Caki2 (cell line): ENCODE measurements at regions not wholly inside any gene's neighbourhood (a gene's known extent, or its start where the extent isn't known, plus 50 kb on each side); places are given as distances from the start of the nearest gene placed in this dataset.

Experiments used
- DNase-seq: peaks from one replicate; pipeline ENCODE4 v3.0.0-alpha.2; 2015; ENCODE audit warnings: low read depth
- in situ Hi-C: cut with HindIII; loops from 2 replicates; pipeline ENCODE4 v1.10.0; 2016; ENCODE audit warnings: low sequenced_read_pairs, low pct_unique_long_range_greater_than_20kb, mixed read lengths

DNA sequence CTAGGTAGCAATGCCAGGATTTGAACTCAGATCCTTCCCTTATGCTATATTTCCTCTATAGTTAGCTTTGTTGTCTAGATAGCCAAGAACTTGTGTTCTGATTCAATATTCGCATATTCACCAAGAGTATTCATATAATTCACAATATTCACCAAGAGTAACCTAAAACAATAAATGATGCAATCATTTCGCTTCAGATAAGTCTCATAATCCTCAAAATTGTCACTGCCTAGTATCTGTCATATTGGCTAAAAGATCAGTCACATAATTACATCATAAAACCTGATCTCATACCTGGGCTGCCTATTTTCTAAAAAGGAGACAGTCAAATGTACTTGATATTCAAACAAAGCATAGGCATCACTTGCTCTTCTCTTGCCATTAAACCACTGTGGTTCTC, 199.7 kb upstream of the CPEB2 start:
- in situ Hi-C loops: no loop called here
- DNase-seq: no peak

DNA sequence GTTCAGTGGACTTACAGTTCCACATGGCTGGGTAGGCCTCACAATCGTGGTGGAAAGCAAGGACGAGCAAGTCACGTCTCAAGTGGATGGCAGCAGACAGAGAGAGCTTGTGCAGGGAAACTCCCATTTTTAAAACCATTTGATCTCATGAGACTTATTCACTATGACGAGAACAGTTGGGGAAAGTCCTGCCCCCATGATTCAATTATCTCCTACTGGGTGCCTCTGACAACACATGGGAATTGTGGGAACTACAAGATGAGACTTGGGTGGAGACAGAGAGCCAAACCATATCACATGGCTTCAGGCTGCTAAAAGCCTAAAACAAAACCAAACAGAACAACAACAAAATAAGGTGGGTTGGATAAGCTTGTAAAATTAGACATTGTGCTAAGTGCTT, 194.4 kb upstream of the CPEB2 start:
- no peak for DNase-seq
- in situ Hi-C loops: no loop called here

DNA sequence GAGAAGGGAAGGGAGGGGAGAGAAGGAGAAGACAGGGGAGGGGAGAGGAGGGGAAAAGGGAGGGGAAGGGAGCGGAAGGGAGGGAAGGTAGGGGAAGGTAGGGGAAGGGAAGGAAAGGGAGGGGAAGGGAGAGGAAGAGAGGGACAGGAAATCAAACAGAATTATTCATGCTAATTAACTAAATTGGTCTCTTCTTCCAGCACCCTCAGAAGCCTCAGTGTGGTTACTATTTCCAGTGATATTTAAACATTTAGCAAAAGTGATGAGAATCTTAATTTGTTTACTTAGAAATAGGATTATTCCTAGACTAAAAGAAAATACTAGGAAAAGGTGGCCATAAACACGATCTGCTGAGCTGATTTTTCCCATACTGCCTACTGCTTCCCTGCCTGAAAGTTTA, 193.1 kb upstream of the CPEB2 start:
- in situ Hi-C loops: no loop called here
- no peak for DNase-seq

DNA sequence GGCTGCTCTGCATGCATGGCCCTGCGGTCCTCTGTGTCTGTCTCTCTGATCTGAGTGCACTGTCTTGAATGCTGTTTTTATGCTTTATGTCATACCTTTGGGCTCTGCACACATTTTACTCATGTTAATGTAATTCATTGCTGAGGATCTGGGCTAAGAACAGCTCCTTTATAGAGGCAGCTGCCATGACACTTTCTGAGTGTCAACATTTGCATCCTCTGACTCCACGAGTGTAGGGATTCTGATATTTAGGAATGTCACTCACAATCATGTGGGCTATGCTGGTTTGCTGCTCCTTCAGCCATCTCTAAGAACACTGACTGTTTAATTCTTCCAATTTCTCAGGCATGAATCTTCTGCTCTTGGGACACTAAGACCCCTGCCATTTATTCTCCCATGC, 192.2 kb upstream of the CPEB2 start:
- DNase-seq: no peak
- in situ Hi-C loops: no loop called here

DNA sequence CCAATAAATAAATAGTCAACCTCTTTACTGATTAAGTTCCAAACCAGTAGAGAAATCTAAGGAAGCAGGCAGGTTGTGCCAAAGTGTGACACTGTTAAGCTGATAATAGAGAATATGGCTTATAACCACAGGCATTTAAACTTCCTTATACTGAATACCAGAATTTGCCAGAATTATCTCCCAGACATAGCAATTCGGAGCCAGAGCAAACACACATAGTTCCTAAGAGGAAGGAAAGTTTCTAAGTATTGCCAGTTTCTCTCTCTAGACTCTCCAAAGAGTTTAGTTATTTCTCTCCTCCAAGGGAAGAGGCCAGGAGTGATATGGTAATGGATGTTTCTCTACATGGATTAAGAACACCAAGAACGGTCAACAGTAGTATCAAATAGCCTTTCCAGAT, 191.7 kb upstream of the CPEB2 start:
- DNase-seq: no peak
- in situ Hi-C loops: no loop called here

DNA sequence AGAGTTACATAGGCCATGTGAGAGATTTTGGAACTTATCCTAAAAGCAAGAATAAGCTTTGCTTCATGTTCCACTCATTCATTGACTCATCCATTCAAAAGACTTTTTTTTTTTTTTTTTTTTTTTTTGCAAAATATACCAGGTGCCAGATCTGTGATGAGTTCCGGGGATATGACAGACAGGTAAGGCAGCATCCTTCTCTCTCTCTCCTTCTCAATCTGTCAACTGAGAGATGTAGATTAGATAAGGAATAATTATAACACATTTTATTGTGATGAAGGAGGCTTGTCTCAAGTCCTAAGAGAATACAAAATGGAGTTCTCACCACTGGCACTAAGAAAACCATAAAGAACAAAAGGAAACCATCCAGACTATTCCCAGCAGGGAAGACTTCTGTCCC, 190.2 kb upstream of the CPEB2 start:
- in situ Hi-C loops: no loop called here
- no peak for DNase-seq

DNA sequence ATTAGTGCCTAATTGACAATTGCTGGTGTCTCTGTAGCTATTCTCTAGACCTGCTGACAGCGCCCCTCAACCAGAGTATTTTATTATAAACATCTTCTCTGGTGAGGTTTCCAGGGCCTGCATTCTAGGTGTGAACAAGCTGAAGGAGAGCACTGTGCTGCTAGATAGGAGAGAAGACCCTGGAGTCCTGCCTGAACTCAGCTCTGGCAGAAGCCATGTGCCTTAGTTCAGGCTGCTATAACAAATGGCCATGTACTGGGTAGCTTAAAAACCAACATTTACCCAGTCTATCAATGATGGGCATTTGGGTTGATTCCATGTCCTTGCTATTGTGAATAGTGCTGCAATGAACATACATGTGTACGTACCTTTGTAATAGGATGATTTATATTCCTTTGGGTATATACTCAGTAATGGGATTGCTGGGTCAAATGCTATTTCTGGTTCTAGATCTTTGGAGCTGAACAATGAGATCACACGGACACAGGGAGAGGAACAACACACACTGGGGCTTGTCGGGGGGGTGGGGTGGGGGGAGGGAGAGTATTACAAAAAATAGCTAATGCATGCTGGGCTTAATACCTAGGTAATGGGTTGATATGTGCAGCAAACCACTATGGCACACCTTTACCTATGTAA, 185.5 kb upstream of the CPEB2 start:
- in situ Hi-C loops: no loop called here
- DNase-seq: no peak

DNA sequence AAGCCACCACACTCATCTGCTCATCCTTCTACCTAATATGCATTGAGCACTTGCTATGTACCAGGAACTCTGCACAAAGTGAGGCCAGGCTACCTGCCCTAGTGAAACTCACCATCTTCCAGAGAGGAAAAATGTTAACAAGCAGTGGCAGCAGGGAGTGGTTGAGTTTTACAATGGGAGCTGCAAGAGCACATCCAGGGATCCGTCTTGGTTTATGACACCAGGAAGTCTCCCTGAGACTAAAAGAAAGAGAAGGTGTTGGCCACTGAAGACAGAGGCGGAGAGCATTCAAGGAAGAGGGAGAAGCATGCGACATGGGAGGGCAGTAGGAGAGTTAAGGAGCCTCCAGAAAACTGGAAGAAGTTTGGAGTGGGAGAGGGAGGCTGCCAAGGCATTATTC, 178.1 kb upstream of the CPEB2 start:
- DNase-seq: no peak
- in situ Hi-C loops: no loop called here

DNA sequence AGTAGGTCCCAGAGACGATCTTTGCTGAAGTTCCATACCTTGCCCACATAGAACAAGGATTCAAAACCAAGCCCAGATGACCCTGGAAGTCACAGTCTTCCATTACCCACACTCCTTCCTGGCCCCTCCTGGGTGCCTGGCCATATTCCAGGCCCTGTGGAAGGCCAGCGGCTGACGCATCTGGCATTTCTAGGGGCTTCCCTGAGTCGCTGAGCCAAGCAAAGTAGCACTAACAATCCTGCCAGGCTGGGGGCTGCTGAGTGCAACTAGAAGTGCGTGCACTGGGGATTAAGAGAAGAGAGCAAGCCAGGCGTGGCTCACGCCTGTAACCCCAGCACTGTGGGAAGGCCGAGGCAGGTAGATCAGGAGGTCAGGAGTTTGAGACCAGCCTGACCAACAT, 175.2 kb upstream of the CPEB2 start:
- DNase-seq: no peak
- in situ Hi-C loops: no loop called here

DNA sequence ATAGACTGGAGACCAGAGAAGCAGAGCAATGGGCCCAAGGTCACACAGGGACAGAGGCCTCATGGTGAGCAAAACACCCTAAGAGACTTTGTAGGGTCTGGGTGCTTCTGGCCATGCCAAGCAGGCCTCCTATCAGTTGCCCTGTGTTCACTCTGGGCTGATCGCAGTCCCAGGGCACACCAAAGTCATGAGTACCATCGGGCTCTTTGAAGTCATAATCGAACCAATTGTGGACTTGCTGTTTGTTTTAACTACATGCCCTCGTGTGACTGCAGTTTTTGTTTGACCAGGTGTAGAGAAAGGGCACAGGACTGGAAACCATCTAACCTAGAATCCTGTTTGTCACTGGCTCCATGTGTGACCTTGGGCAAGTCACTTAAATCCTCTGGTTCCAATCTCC, 172.5 kb upstream of the CPEB2 start:
- in situ Hi-C loops: no loop called here

DNA sequence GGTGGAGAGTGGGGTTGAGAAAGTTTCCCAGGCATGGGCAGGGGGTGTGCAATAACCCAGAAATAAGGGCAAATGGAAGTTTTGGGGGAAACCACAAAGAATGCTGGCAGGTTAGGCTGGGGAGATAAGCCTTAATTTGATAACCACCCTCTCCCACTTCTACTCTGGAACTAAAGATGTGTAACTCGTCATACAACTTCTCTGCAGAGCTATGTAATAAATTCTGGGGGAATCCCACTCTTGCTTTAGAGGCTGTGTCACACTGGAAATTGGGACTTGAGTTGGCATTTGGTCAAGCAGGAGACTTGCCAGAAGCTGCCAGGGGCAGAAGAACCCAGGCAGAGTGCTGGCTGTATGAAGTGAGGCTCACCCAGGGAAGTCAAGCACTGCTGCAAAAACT, 170.9 kb upstream of the CPEB2 start:
- no peak for DNase-seq
- in situ Hi-C loops: no loop called here

More for the DNA sequence above, 172.5 kb upstream of the CPEB2 start:
- DNase-seq: no peak

DNA sequence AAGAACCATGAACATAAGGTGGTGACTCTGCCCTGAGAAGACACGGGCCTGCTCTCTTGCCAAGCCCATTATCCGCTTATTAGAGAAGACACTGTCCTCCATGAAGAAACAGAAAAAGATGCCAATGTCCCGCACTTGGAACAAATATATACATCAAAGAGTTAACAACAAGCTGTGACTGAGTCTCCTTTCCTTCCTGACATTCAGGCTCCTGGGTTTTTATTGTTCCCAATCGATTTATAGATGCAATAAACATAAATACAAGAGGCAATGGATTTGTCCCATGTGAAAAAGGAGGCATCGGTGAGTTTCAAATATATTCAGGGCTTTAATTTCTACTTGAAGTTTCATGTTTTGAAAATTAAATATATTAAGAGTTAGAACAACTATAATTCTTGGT, 169.2 kb upstream of the CPEB2 start:
- no peak for DNase-seq
- in situ Hi-C loops: no loop called here

DNA sequence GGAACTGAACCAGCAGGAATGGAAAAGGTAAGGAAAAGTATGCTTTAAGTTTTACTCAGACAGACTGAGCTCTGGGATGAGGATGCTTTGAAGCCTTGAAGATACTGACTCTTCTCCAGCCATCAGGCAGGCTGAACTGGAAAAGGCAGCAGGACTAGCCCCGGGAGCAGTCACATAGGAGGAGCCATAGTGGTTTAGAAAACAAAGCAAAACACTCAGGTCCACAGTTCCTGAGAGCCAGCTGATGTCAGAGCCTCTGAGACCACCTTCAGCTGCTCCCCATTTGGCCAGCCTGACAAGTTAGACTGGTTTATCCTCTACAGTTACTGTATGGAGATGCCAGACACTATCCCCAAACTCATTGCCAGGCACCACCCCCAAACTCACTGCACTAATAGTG, 167.9 kb upstream of the CPEB2 start:
- DNase-seq: no peak
- in situ Hi-C loops: no loop called here

DNA sequence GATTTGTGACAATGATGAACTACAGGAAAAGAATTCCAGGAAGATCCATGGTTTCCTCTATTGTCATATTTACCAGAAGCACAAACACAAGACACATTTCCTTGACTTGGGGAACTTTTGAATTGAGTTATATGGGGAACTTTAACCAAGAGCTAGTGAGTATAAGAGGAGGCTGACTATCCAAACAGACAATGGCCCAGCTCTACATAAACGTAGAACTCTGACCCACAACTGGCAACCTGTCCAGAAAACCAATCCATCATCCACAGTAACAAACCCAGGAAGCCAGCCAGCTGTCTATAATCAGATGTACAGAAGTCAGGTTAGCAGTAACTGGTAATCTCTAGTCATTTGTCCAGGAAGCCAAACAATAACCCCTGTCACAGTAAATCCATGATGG, 167.0 kb upstream of the CPEB2 start:
- in situ Hi-C loops: no loop called here
- DNase-seq: no peak

DNA sequence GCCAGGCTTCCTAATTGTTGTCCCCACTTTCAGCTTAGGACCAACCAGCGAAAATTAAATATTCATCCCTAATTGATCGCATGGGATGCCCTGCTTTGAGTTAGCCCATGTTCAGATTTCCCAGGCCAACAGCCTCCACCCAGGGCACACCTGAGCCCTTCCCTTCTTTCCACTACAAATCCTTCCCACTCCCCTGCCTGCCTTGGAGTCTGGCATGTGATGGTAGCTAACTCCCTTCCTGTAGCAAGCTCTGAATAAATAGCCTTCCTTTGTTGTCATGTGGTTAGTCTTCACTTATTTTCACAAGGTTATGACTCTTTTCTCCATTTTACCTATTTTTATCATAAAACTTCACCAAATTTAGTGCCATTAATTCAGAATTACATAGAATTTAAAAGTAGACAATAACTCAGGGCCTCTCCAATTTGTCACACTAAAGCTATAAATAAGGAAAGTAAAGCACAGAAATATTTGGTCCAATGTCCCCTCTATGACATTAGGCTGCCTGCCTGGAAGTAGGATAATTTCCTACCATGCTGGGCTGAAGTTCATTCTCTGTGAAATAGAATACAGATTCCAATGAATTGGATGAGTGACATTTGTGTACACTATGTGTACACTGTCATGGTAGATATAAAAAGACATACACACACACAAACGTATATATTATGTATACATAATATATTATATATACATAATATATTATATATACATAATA, 166.4 kb upstream of the CPEB2 start:
- in situ Hi-C loops: no loop called here
- DNase-seq: no peak

DNA sequence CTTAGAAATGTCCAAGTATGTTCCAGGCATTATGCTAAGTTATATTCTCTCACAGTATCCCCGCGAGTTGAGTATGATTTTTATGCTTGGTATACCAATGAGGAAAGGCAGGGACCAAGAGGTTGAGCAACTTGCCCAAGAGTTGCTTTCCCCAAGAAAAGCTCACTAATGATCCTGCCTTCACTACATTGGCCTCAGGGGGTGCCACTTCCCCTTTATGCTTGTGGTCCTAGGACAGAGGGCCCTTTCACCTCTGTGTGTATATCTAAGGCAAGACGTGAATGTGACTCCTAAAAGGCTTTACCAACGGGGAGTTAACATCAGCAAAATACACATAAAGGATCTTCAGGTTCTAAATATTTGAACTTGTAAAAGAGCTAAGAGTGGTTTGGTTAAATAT, 164.4 kb upstream of the CPEB2 start:
- DNase-seq: no peak
- in situ Hi-C loops: no loop called here

DNA sequence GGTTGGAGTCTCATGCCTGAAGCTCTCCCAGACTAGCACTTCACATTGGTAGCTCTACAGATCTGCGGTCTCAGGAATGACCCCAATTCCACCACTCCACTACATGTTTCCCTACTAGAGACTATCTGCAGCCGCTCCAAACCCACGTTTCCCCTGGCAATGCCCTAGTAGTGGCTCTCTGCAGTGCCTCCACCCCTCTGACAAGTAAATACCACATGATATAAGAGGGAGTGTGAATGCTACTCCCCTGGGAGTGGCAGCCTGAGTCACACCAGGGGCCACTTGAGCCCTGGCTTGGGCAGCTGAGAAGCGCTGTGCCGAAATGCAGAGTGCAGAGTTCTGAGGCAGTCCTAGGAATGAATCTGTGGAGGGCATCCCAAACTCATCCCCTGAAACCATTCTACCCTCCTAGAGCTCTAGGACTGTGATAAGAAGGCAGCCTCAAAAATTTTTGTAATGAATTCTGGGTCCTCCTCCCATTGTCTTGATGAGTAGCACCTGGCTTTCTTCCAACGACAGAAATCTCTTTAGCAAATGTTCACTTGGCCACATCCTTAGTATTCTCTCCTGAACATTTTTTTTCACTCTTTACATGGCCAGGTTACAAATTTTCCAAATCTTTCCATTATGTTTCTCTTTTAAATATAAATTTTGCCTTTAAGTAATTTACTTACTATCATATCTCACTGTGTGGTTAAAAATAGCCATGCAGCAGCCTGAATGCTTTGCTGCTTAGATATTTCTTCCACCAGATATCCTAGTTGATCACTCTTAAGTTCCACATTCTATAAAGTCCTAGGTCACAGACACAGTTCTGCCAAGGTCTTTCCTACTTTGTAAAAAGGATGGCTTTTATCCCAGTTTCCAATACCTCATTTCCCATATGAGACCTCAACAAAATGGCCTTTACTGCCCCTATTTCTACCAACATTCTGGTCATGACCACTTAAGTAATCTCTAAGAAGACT, 160.2 kb upstream of the CPEB2 start:
- in situ Hi-C loops: no loop called here
- peak; percentile 40 for DNase-seq

DNA sequence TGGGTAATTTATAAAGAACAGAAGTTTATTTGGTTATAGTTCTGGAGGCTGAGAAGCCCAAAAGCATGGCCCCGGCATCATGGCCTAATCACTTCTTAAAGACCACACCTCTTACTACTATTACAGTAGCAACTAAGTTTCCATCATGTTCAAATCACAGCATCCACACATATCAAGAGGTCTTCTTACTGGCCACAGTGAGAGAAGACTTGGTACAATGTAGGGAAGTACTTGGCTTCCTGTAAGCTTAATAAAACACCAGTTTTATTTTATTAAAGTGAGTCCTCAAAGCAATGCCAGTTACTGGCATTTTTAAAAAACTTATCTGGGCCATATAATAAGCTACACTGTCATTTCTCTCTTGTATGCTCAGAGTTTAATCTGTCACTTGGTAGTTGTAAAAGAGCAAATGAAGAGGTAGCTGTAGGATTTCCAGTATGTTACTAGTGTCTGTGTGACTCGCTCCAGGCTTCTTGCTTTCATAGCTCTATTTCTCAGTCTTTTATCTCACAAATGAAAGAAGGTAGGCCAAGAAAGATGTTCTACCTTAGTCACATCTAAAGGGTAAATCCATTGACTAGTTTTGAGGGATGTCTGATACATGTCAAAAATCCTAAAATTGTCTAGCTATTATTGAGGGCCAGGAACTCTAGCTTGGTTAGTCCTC, 159.2 kb upstream of the CPEB2 start:
- in situ Hi-C loops: no loop called here
- no peak for DNase-seq

DNA sequence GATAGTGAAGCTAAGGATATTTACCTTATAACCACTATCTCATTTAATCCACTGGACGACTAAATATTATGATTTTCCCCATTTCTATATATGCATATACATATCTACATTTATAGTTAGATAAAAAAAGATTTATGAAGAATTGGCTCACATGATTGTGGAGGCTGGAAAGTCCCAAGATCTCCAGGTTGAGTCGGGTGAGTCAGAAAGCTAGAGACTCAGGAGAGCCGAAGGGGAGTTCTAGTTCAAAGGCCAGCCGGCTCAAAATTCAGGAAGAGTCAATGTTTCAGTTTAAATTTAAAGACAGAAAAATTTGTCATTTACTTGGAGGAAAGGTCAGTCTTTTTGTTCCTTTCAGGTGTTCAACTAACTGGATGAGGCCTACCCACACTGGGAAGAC, 158.2 kb upstream of the CPEB2 start:
- no peak for DNase-seq
- in situ Hi-C loops: no loop called here
